ENCODE measurements at regions not wholly inside any gene's neighbourhood (a gene's known extent, or its start where the extent isn't known, plus 50 kb on each side); places are given as distances from the start of the nearest gene placed in this dataset.
A peak's percentile ranks its signal among the peaks of the same experiment; 100 is the strongest.

- WGBS, 2 experiments (ENCODE audit: low coverage in 1 of 2, low lambda C conversion rate in 2 of 2, missing lambda C conversion rate in 2 of 2): 86 to 90% methylated on average over 4 of the region's 4 CpGs
Measured at GRCh38 chr3:187571701-187572100, 98.5 kb downstream of the SST start.

GRCh38 chr3:187570776-187571175, 99.4 kb downstream of the SST start:
- Histone ChIP-seq H4K20me1 (ENCODE audit: insufficient read depth) (no peaks in the 10 kb centered on the region), H3K4me2 (ENCODE audit: unreplicated experiment) (no peak overlapping the region), H3K36me3 (ENCODE audit: low read depth) (no peaks in the 10 kb centered on the region), H3K27me3 (replicated peaks; ENCODE audit: insufficient read depth) (peaks cover 4% of the 10 kb centered on the region; the same call in 1 of the 2 replicates), H3K79me2 (ENCODE audit: insufficient read depth) (no peaks in the 10 kb centered on the region), H2AFZ (no peak overlapping the region), H3K27ac (no peak overlapping the region), H3K9ac (no peak overlapping the region), H3F3A (ENCODE audit: insufficient read depth) (peaks cover 16% of the 10 kb centered on the region), H3K9me3 (ENCODE audit: low read depth) (no peaks in the 10 kb centered on the region), H3K9me2 (ENCODE audit: insufficient read depth) (no peaks in the 10 kb centered on the region), H3K4me3 (no peak overlapping the region), H3K4me1 (ENCODE audit: insufficient read depth) (peaks cover 29% of the 10 kb centered on the region)
- no peak for DNase-seq
- in situ Hi-C loops (cut with MboI): no loop called here
- no peak for TF ChIP-seq EZH2 (IDR thresholded peaks at IDR 0.05; ENCODE audit: insufficient read depth, poor library complexity, severe bottlenecking)
- no peak for TF ChIP-seq EZH2phosphoT487 (IDR thresholded peaks at IDR 0.05; ENCODE audit: insufficient read depth, low read depth)
- WGBS, 2 experiments (ENCODE audit: low coverage in 1 of 2, low lambda C conversion rate in 2 of 2, missing lambda C conversion rate in 2 of 2): 78 to 86% methylated on average over 2 of the region's 2 CpGs

More at GRCh38 chr3:187571701-187572100, 98.5 kb downstream of the SST start:
- Histone ChIP-seq H3K79me2 (ENCODE audit: insufficient read depth) (no peaks in the 10 kb centered on the region), H4K20me1 (ENCODE audit: insufficient read depth) (no peaks in the 10 kb centered on the region), H3K27me3 (replicated peaks; ENCODE audit: insufficient read depth) (peaks cover 4% of the 10 kb centered on the region; the same call in 1 of the 2 replicates), H3F3A (ENCODE audit: insufficient read depth) (peaks cover 16% of the 10 kb centered on the region), H3K9ac (no peak overlapping the region), H3K9me3 (ENCODE audit: low read depth) (no peaks in the 10 kb centered on the region), H3K9me2 (ENCODE audit: insufficient read depth) (no peaks in the 10 kb centered on the region), H3K36me3 (ENCODE audit: low read depth) (no peaks in the 10 kb centered on the region), H3K4me3 (no peak overlapping the region), H3K27ac (no peak overlapping the region), H3K4me2 (ENCODE audit: unreplicated experiment) (no peak overlapping the region), H2AFZ (no peak overlapping the region), H3K4me1 (ENCODE audit: insufficient read depth) (peaks cover 20% of the 10 kb centered on the region)
- DNase-seq: no peak
- TF ChIP-seq EZH2 (IDR thresholded peaks at IDR 0.05; ENCODE audit: insufficient read depth, poor library complexity, severe bottlenecking) (no peak), EZH2phosphoT487 (IDR thresholded peaks at IDR 0.05; ENCODE audit: insufficient read depth, low read depth) (no peak)
- in situ Hi-C loops (cut with MboI): no loop called here

GRCh38 chr3:187568171-187568570, 102.0 kb downstream of the SST start:
- H3K9ac ChIP-seq: no peak overlapping the region
- H3K36me3 ChIP-seq (ENCODE audit: low read depth): no peaks in the 10 kb centered on the region
- peak overlapping the region; percentile 67 for H3K4me2 ChIP-seq (ENCODE audit: unreplicated experiment)
- peaks cover 16% of the 10 kb centered on the region for H3F3A ChIP-seq (ENCODE audit: insufficient read depth)
- 58 to 68% methylated on average over 4 of the region's 4 CpGs for WGBS, 2 experiments (ENCODE audit: low coverage in 1 of 2, low lambda C conversion rate in 2 of 2, missing lambda C conversion rate in 2 of 2)
- no peak overlapping the region for H2AFZ ChIP-seq
- peak overlapping the region; percentile 31; the same call in 1 of the 2 replicates for H3K4me3 ChIP-seq
- in situ Hi-C loops (cut with MboI): no loop called here
- peaks cover 38% of the 10 kb centered on the region for H3K4me1 ChIP-seq (ENCODE audit: insufficient read depth)
- H3K27ac ChIP-seq: peak overlapping the region; percentile 64
- H4K20me1 ChIP-seq (ENCODE audit: insufficient read depth): no peaks in the 10 kb centered on the region
- TF ChIP-seq EZH2 (IDR thresholded peaks at IDR 0.05; ENCODE audit: insufficient read depth, poor library complexity, severe bottlenecking) (no peak), EZH2phosphoT487 (IDR thresholded peaks at IDR 0.05; ENCODE audit: insufficient read depth, low read depth) (no peak)
- no peaks in the 10 kb centered on the region for H3K9me2 ChIP-seq (ENCODE audit: insufficient read depth)
- H3K79me2 ChIP-seq (ENCODE audit: insufficient read depth): no peaks in the 10 kb centered on the region
- H3K27me3 ChIP-seq (replicated peaks; ENCODE audit: insufficient read depth): peaks cover under 1% of the 10 kb centered on the region; the same call in 1 of the 2 replicates
- H3K9me3 ChIP-seq (ENCODE audit: low read depth): no peaks in the 10 kb centered on the region
- no peak for DNase-seq

GRCh38 chr3:187567661-187568121, 102.5 kb downstream of the SST start:
- Histone ChIP-seq H4K20me1 (ENCODE audit: insufficient read depth) (no peaks in the 10 kb centered on the region), H3K27me3 (replicated peaks; ENCODE audit: insufficient read depth) (no peaks in the 10 kb centered on the region), H3K4me2 (ENCODE audit: unreplicated experiment) (peak overlapping the region; percentile 67), H3K4me1 (ENCODE audit: insufficient read depth) (peaks cover 38% of the 10 kb centered on the region), H3K9me2 (ENCODE audit: insufficient read depth) (no peaks in the 10 kb centered on the region), H3K36me3 (ENCODE audit: low read depth) (no peaks in the 10 kb centered on the region), H2AFZ (no peak overlapping the region), H3K27ac (peak overlapping the region; percentile 64), H3K4me3 (peak overlapping the region; percentile 31; the same call in 1 of the 2 replicates), H3K9me3 (ENCODE audit: low read depth) (no peaks in the 10 kb centered on the region), H3F3A (ENCODE audit: insufficient read depth) (peaks cover 16% of the 10 kb centered on the region), H3K9ac (no peak overlapping the region), H3K79me2 (ENCODE audit: insufficient read depth) (no peaks in the 10 kb centered on the region)
- TF ChIP-seq EZH2 (IDR thresholded peaks at IDR 0.05; ENCODE audit: insufficient read depth, poor library complexity, severe bottlenecking) (no peak), EZH2phosphoT487 (IDR thresholded peaks at IDR 0.05; ENCODE audit: insufficient read depth, low read depth) (peak; percentile 91)
- WGBS, 2 experiments (ENCODE audit: low coverage in 1 of 2, low lambda C conversion rate in 2 of 2, missing lambda C conversion rate in 2 of 2): 13 to 17% methylated on average over 2 of the region's 2 CpGs
- in situ Hi-C loops (cut with MboI): no loop called here
- DNase-seq: peak; percentile 65
